Left renal pelvis (tissue), 4 donors: ENCODE measurements at regions not wholly inside any gene's neighbourhood (a gene's known extent, or its start where the extent isn't known, plus 50 kb on each side); places are given as distances from the start of the nearest gene placed in this dataset.

Experiments
- DNase-seq, 4 donors: peaks; one replicate each; pipeline ENCODE4 v3.0.0-alpha.2; 2013; ENCODE audit warnings: low read depth in 4 of 4, low spot score in 3 of 4

GRCh38 chr21:41689289-41689583 is 77.6 kb downstream of the RIPK4 start:
- no peak for DNase-seq

GRCh38 chr21:41687633-41688032 is 79.2 kb downstream of the RIPK4 start:
- no peak for DNase-seq

GRCh38 chr21:41686664-41687063 is 80.2 kb downstream of the RIPK4 start:
- DNase-seq, result no peak

GRCh38 chr21:41685511-41686149 is 81.2 kb downstream of the RIPK4 start:
- DNase-seq, result no peak

- no peak for DNase-seq
Observed at GRCh38 chr21:41684381-41685245, 82.2 kb downstream of the RIPK4 start.

GRCh38 chr21:41683815-41684214 is 83.0 kb downstream of the RIPK4 start:
- no peak for DNase-seq

GRCh38 chr21:41682719-41683179 is 84.1 kb downstream of the RIPK4 start:
- DNase-seq, result no peak

- no peak for DNase-seq
Observed at GRCh38 chr21:41681939-41682718, 84.7 kb downstream of the RIPK4 start.

GRCh38 chr21:41681348-41681801 is 85.5 kb downstream of the RIPK4 start:
- no peak for DNase-seq

- DNase-seq, result no peak
Observed at GRCh38 chr21:41680444-41681347, 86.2 kb downstream of the RIPK4 start.

GRCh38 chr21:41678924-41679318 is 87.9 kb downstream of the RIPK4 start:
- DNase-seq, result peak; percentile 80 to 95 (median 87)

- DNase-seq, result peak in 3 of 4 donors; percentile 58 to 74 (median 63)
Observed at GRCh38 chr21:41678016-41678923, 88.6 kb downstream of the RIPK4 start.

GRCh38 chr21:41677671-41678015 is 89.2 kb downstream of the RIPK4 start:
- no peak for DNase-seq

- no peak for DNase-seq
Observed at GRCh38 chr21:41676198-41676597, 90.7 kb downstream of the RIPK4 start.

- no peak for DNase-seq
Observed at GRCh38 chr21:41675574-41675973, 91.3 kb downstream of the RIPK4 start.

- DNase-seq, result no peak
Observed at GRCh38 chr21:41674402-41674801, 92.5 kb downstream of the RIPK4 start.

- no peak for DNase-seq
Observed at GRCh38 chr21:41673596-41674335, 93.1 kb downstream of the RIPK4 start.

GRCh38 chr21:41673071-41673470 is 93.8 kb downstream of the RIPK4 start:
- DNase-seq, result no peak

GRCh38 chr21:41672543-41672915 is 94.3 kb downstream of the RIPK4 start:
- DNase-seq, result no peak
